Neural progenitor cell (in vitro differentiated cells): ENCODE measurements at regions not wholly inside any gene's neighbourhood (a gene's known extent, or its start where the extent isn't known, plus 50 kb on each side); places are given as distances from the start of the nearest gene placed in this dataset.

Source experiments
- CTCF ChIP-seq: fragments of 200-600 bp; sonication (generic); IDR thresholded peaks from 2 replicates; pipeline ENCODE4 v1.5.1; 2017; ENCODE audit warnings: antibody characterized with exemption, mild to moderate bottlenecking
- EZH2 ChIP-seq: fragments of 200-600 bp; sonication (generic); IDR thresholded peaks from 2 replicates; pipeline ENCODE4 v1.6.1; 2017; ENCODE audit warnings: antibody characterized with exemption, mild to moderate bottlenecking, moderate library complexity
- EZH2phosphoT487 ChIP-seq: fragments of 200-600 bp; sonication (generic); IDR thresholded peaks from 2 replicates; pipeline ENCODE4 v1.6.1; 2017; ENCODE audit warnings: antibody characterized with exemption

- TF ChIP-seq CTCF (no peak), EZH2 (no peak), EZH2phosphoT487 (no peak)
Observed at GRCh38 chr2:147002256-147002655, 842.6 kb upstream of the ACVR2A start.
